22Rv1 (cell line): ENCODE measurements at regions not wholly inside any gene's neighbourhood (a gene's known extent, or its start where the extent isn't known, plus 50 kb on each side); places are given as distances from the start of the nearest gene placed in this dataset.

Experiments used
- H3K27ac ChIP-seq: fragments of 450-650 bp; 2 replicates; pipeline ENCODE4 v1.5.1; 2017
- CTCF ChIP-seq: fragments of 450-650 bp; IDR thresholded peaks from 2 replicates; pipeline ENCODE4 v1.5.1; 2017; ENCODE audit warnings: mild to moderate bottlenecking
- ZFX ChIP-seq: fragments of 450-650 bp; IDR thresholded peaks from 2 replicates; pipeline ENCODE4 v1.6.1; 2017; ENCODE audit warnings: antibody characterized with exemption, borderline replicate concordance

GRCh38 chr12:115473257-115473956 lies 789.4 kb upstream of the TBX3 start:
- no peak for TF ChIP-seq ZFX
- TF ChIP-seq CTCF: no peak
- H3K27ac ChIP-seq: peak overlapping the region; percentile 41

- H3K27ac ChIP-seq: peak overlapping the region; percentile 41
- TF ChIP-seq ZFX: no peak
These were observed 788.9 kb upstream of the TBX3 start for GRCh38 chr12:115472852-115473251.

GRCh38 chr12:115470977-115471376 lies 787.0 kb upstream of the TBX3 start:
- TF ChIP-seq CTCF: no peak
- no peak for TF ChIP-seq ZFX
- no peak overlapping the region for H3K27ac ChIP-seq

- H3K27ac ChIP-seq: no peak overlapping the region
- no peak for TF ChIP-seq CTCF
- TF ChIP-seq ZFX: no peak
These were observed 786.6 kb upstream of the TBX3 start for GRCh38 chr12:115470526-115470925.

- TF ChIP-seq CTCF (no peak), ZFX (no peak)
- H3K27ac ChIP-seq: no peak overlapping the region
These were observed 784.1 kb upstream of the TBX3 start for GRCh38 chr12:115468087-115468510.

- H3K27ac ChIP-seq: no peak overlapping the region
- TF ChIP-seq ZFX (no peak), CTCF (no peak)
These were observed 783.6 kb upstream of the TBX3 start for GRCh38 chr12:115467531-115467930.

- TF ChIP-seq ZFX: no peak
- no peak for TF ChIP-seq CTCF
- no peak overlapping the region for H3K27ac ChIP-seq
These were observed 782.1 kb upstream of the TBX3 start for GRCh38 chr12:115466076-115466475.

- H3K27ac ChIP-seq: no peak overlapping the region
- TF ChIP-seq ZFX (no peak), CTCF (no peak)
These were observed 780.7 kb upstream of the TBX3 start for GRCh38 chr12:115464661-115465060.
